A549 (cell line): ENCODE measurements at regions not wholly inside any gene's neighbourhood (a gene's known extent, or its start where the extent isn't known, plus 50 kb on each side); places are given as distances from the start of the nearest gene placed in this dataset.

Experiments used
- ATAC-seq, 2 experiments: fragments of 200-7000 bp in 1 of 2; fragments of >200 bp in 1 of 2; cut with Nextera tagmentation in 1 of 2; cut with Tn5 transposase in 1 of 2; 3 replicates each; pipeline versions ENCODE4 v1.8.0 to v1.9.1; 2018 to 2020; ENCODE audit warnings: mild to moderate bottlenecking in 1 of 2, moderate library complexity in 1 of 2
- CTCF ChIA-PET: fragments of 300-600 bp; sonication (Branson Sonifier 250); formaldehyde crosslinking; extraction: SDS; loops from one replicate; lab custom pipeline; 2021; ENCODE audit warnings: antibody characterized with exemption, inconsistent platforms; lab: Yijun Ruan, JAX
- POLR2A ChIA-PET: fragments of 350-600 bp; formaldehyde crosslinking; extraction: SDS; loops from one replicate; lab custom pipeline; 2021; ENCODE audit warnings: antibody characterized with exemption, inconsistent platforms; lab: Yijun Ruan, JAX
- DNase-seq, 2 experiments: peaks; one replicate each; pipeline versions ENCODE4 v3.0.0 to v3.0.0-alpha.2; 2011 to 2016; ENCODE audit warnings: low read depth in 1 of 2, low spot score in 1 of 2
- FAIRE-seq: peaks from 2 replicates; lab custom pipeline; 2011; peaks lifted over from hg19 to GRCh38; lab: Jason Lieb, UNC
- H3K27ac ChIP-seq, 2 experiments: fragments of >200 bp; sonication (Bioruptor Twin); formaldehyde crosslinking; 3 replicates each; pipeline ENCODE4 v1.5.1; 2016 to 2017
- H3K4me1 ChIP-seq: fragments of >200 bp; sonication (Bioruptor Twin); formaldehyde crosslinking; 3 replicates; pipeline ENCODE4 v1.6.1; 2016
- H3K4me2 ChIP-seq: fragments of >200 bp; sonication (Bioruptor Twin); formaldehyde crosslinking; 3 replicates; pipeline ENCODE4 v1.6.1; 2016
- H3K4me3 ChIP-seq: fragments of >200 bp; sonication (Bioruptor Twin); formaldehyde crosslinking; 3 replicates; pipeline ENCODE4 v1.5.1; 2016
- H3K9me3 ChIP-seq: fragments of >200 bp; sonication (Bioruptor Twin); formaldehyde crosslinking; 3 replicates; pipeline ENCODE4 v1.6.1; 2016
- CBX8 ChIP-seq: fragments of 200-600 bp; sonication (generic); IDR thresholded peaks from 2 replicates; pipeline ENCODE4 v1.6.1; 2016
- EHMT2 ChIP-seq: fragments of 200-600 bp; sonication (generic); IDR thresholded peaks from 2 replicates; pipeline ENCODE4 v1.6.1; 2016; ENCODE audit warnings: antibody characterized with exemption, low read depth, mild to moderate bottlenecking, moderate library complexity
- EP300 ChIP-seq, 2 experiments: fragments of >200 bp; sonication (Bioruptor Twin); formaldehyde crosslinking; IDR thresholded peaks; 2 replicates in 1 of 2; 3 replicates in 1 of 2; pipeline ENCODE4 v1.6.1; 2016 to 2017
- FOSL2 ChIP-seq, 2 experiments: fragments of 450-650 bp in 1 of 2; fragments of >200 bp in 1 of 2; sonication (Bioruptor Twin) in 1 of 2; formaldehyde crosslinking; IDR thresholded peaks; 2 replicates each; pipeline versions ENCODE4 v1.5.0 to v1.6.1; 2016 to 2020; ENCODE audit warnings: mild to moderate bottlenecking in 1 of 2, moderate library complexity in 1 of 2
- FOXS1 ChIP-seq: fragments of 250-450 bp; sonication (Bioruptor Pico); IDR thresholded peaks from 2 replicates; pipeline ENCODE4 v1.5.0; 2020; ENCODE audit warnings: mild to moderate bottlenecking, moderate library complexity
- GATA3 ChIP-seq: IDR thresholded peaks from 2 replicates; pipeline ENCODE4 v1.6.1; 2012; ENCODE audit warnings: borderline replicate concordance
- HDAC2 ChIP-seq: fragments of 200-600 bp; sonication (generic); IDR thresholded peaks from 2 replicates; pipeline ENCODE4 v1.6.1; 2016
- HOXA7 ChIP-seq: fragments of 250-450 bp; sonication (Bioruptor Pico); IDR thresholded peaks from 2 replicates; pipeline ENCODE4 v1.5.0; 2020; ENCODE audit warnings: mild to moderate bottlenecking, moderate library complexity
- HOXB13 ChIP-seq: fragments of 250-450 bp; sonication (Bioruptor Pico); IDR thresholded peaks from 2 replicates; pipeline ENCODE4 v1.5.0; 2020; ENCODE audit warnings: low read depth, mild to moderate bottlenecking, moderate library complexity
- JUNB ChIP-seq: fragments of >200 bp; sonication (Bioruptor Twin); formaldehyde crosslinking; IDR thresholded peaks from 2 replicates; pipeline ENCODE4 v1.6.1; 2016
- NFE2L2 ChIP-seq: fragments of 150-350 bp; conservative IDR thresholded peaks from 2 replicates; pipeline ENCODE4 v1.6.1; 2014; ENCODE audit warnings: low read length
- NPAS2 ChIP-seq: fragments of 250-450 bp; sonication (Bioruptor Pico); IDR thresholded peaks from 2 replicates; pipeline ENCODE4 v1.8.0; 2022; ENCODE audit warnings: mild to moderate bottlenecking, moderate library complexity, borderline replicate concordance
- RARB ChIP-seq: fragments of 250-450 bp; sonication (Bioruptor Pico); IDR thresholded peaks from 2 replicates; pipeline ENCODE4 v1.8.0; 2021; ENCODE audit warnings: mild to moderate bottlenecking, moderate library complexity
- RFX5 ChIP-seq: fragments of 450-650 bp; IDR thresholded peaks from 2 replicates; pipeline ENCODE4 v1.7.1; 2014; ENCODE audit warnings: antibody characterized with exemption, mild to moderate bottlenecking, moderate library complexity
- RNF2 ChIP-seq: fragments of 200-600 bp; sonication (generic); IDR thresholded peaks from 2 replicates; pipeline ENCODE4 v1.6.1; 2016; ENCODE audit warnings: low read depth, mild to moderate bottlenecking, antibody characterized with exemption, moderate library complexity, borderline replicate concordance
- SMC3 ChIP-seq: fragments of >200 bp; sonication (Bioruptor Twin); formaldehyde crosslinking; IDR thresholded peaks from 3 replicates; pipeline ENCODE4 v1.6.1; 2018; ENCODE audit warnings: inconsistent platforms
- SREBF2 ChIP-seq: fragments of 450-650 bp; IDR thresholded peaks from 2 replicates; pipeline ENCODE4 v1.6.1; 2014; ENCODE audit warnings: mild to moderate bottlenecking, moderate library complexity
- WGBS: methylation state at CpG from one replicate; pipeline ENCODE4 v1.1.6; 2017; ENCODE audit errors: missing lambda C conversion rate; 5-methylcytosine and 5-hydroxymethylcytosine counted together
- TF ChIP-seq, protein P1 (sequence below): fragments of 150-350 bp; IDR thresholded peaks from 2 replicates; pipeline ENCODE4 v1.6.1; 2014; ENCODE audit warnings: low read depth, mild to moderate bottlenecking, low read length
- TF ChIP-seq, protein P2 (sequence below): IDR thresholded peaks from 2 replicates; pipeline ENCODE4 v1.6.1; 2012
- TF ChIP-seq, protein P3 (sequence below): IDR thresholded peaks from 2 replicates; pipeline ENCODE4 v1.6.1; 2012
- TF ChIP-seq, protein P4 (sequence below): fragments of 200-600 bp; sonication (generic); IDR thresholded peaks from 2 replicates; pipeline ENCODE4 v1.6.1; 2016; ENCODE audit warnings: antibody characterized with exemption, mild to moderate bottlenecking, moderate library complexity
- TF ChIP-seq, protein P5 (sequence below): fragments of >200 bp; sonication (Bioruptor Twin); formaldehyde crosslinking; IDR thresholded peaks from 3 replicates; pipeline ENCODE4 v1.5.1; 2016

DNA sequence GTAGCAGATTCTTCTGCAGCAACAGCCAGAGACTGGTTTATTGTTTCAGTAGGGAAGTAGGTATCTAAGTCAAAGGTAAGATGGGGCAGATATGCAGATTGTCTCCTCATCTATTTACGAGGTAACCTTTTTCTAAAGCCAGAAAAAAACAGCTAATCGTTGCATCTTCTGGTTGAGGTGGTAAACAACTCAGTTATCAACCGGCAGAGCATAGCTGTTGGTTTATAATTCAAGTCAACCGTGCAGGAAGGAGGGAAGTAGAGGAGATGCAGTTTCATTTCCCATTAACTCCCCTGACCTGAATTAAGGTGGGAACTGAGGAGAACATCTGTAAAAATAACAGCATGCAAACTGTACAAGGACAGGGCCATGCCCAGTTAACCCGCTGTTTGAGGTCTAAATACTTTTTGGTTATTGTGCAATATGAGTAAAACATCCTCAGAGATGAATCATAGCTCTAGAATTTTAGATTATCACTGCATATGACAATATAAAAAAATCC is 156.5 kb upstream of the ITGB1 start (continued):
- TF ChIP-seq, protein P1, sequence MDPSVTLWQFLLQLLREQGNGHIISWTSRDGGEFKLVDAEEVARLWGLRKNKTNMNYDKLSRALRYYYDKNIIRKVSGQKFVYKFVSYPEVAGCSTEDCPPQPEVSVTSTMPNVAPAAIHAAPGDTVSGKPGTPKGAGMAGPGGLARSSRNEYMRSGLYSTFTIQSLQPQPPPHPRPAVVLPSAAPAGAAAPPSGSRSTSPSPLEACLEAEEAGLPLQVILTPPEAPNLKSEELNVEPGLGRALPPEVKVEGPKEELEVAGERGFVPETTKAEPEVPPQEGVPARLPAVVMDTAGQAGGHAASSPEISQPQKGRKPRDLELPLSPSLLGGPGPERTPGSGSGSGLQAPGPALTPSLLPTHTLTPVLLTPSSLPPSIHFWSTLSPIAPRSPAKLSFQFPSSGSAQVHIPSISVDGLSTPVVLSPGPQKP: no peak
- TF ChIP-seq JUNB: peak; percentile 68
- TF ChIP-seq, all 56 proteins: peak for 9

DNA sequence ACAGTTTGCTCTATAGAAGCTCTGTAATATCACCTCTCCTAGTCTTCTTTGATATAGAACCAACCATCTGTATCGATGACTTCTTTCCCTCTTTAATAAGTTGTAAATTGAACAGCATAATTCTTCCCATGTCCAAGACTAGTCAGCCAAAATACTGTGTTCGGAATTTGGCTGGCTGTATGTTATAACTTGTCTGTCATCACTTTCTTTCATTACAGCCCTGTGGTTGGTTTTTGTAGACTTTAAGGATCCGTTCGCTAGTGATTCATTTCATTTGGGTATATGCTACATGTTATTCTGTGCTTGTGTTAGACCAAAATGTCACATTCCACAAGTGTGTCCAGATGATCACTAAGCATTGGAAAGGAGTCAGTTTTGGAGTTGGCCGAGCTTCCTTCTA is 155.4 kb upstream of the ITGB1 start:
- POLR2A ChIA-PET: no interaction called here
- 88% methylated on average over 5 of the region's 5 CpGs for WGBS
- no peak for DNase-seq
- peaks cover 38% of the 10 kb centered on the region for H3K4me1 ChIP-seq
- no peak overlapping the region for H3K4me3 ChIP-seq
- no peaks in the 10 kb centered on the region for H3K9me3 ChIP-seq
- TF ChIP-seq HOXA7 (no peak), HDAC2 (no peak), RNF2 (no peak)
- TF ChIP-seq, protein P2, sequence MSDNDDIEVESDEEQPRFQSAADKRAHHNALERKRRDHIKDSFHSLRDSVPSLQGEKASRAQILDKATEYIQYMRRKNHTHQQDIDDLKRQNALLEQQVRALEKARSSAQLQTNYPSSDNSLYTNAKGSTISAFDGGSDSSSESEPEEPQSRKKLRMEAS: no peak
- TF ChIP-seq, all 56 proteins: peak for 0
- ATAC-seq (no peak), FAIRE-seq (no peak)
- H3K27ac ChIP-seq: peak overlapping the region; percentile 68 to 84; a peak in 5 of 6 replicates
- CTCF ChIA-PET: interaction anchor here (1.0 to 3.8 kb wide), 3 partner anchors 21 to 103 kb away, joined by 3 to 19 read pairs (median 4); no protein-coding TSS in a partner anchor
- no peak overlapping the region for H3K4me2 ChIP-seq

DNA sequence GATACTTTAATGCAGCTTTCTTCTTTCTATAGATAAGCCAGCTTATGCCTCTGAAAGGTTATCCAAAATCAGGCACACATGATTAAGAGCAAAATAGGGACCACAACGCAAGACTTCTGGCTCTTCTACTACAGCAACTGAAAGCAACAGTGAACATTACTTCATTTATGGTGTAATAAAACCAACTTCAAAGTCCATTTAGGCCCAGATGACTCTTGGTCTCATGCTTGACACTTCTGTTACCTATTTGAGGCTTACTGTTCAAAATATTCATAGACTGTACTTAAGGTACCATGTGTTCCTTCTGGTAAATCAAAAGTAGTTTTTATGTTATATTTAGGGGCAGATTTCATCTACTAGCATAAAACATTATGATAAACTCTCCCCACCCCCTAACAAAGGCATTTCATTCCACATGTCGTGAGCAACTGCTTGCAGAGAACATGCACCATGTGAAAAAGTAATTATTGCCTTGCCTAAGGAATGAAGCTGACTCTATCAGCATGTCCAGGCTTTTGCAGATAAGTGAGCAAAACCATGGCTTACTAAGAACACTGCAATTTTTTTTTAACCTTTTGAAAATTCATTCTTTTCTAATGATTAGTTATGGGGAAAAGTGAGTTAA is 154.9 kb upstream of the ITGB1 start:
- peaks cover 38% of the 10 kb centered on the region for H3K4me1 ChIP-seq
- TF ChIP-seq SMC3 (no peak), FOXS1 (no peak), FOSL2 (IDR thresholded peaks at IDR 0.05) (no peak), FOSL2 (CRISPR knock-in tag; IDR thresholded peaks at IDR 0.05) (no peak), EHMT2 (no peak), RNF2 (no peak), HOXB13 (CRISPR knock-in tag) (no peak), EP300 (IDR thresholded peaks at IDR 0.05) (no peak), RARB (CRISPR knock-in tag) (no peak), NPAS2 (CRISPR knock-in tag) (no peak), NFE2L2 (no peak), SREBF2 (no peak), GATA3 (no peak), CBX8 (no peak), RFX5 (no peak)
- TF ChIP-seq, protein P3, sequence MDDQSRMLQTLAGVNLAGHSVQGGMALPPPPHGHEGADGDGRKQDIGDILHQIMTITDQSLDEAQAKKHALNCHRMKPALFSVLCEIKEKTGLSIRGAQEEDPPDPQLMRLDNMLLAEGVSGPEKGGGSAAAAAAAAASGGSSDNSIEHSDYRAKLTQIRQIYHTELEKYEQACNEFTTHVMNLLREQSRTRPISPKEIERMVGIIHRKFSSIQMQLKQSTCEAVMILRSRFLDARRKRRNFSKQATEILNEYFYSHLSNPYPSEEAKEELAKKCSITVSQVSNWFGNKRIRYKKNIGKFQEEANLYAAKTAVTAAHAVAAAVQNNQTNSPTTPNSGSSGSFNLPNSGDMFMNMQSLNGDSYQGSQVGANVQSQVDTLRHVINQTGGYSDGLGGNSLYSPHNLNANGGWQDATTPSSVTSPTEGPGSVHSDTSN: no peak
- TF ChIP-seq, protein P4, sequence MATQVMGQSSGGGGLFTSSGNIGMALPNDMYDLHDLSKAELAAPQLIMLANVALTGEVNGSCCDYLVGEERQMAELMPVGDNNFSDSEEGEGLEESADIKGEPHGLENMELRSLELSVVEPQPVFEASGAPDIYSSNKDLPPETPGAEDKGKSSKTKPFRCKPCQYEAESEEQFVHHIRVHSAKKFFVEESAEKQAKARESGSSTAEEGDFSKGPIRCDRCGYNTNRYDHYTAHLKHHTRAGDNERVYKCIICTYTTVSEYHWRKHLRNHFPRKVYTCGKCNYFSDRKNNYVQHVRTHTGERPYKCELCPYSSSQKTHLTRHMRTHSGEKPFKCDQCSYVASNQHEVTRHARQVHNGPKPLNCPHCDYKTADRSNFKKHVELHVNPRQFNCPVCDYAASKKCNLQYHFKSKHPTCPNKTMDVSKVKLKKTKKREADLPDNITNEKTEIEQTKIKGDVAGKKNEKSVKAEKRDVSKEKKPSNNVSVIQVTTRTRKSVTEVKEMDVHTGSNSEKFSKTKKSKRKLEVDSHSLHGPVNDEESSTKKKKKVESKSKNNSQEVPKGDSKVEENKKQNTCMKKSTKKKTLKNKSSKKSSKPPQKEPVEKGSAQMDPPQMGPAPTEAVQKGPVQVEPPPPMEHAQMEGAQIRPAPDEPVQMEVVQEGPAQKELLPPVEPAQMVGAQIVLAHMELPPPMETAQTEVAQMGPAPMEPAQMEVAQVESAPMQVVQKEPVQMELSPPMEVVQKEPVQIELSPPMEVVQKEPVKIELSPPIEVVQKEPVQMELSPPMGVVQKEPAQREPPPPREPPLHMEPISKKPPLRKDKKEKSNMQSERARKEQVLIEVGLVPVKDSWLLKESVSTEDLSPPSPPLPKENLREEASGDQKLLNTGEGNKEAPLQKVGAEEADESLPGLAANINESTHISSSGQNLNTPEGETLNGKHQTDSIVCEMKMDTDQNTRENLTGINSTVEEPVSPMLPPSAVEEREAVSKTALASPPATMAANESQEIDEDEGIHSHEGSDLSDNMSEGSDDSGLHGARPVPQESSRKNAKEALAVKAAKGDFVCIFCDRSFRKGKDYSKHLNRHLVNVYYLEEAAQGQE: no peak
- TF ChIP-seq, protein P2: no peak
- TF ChIP-seq, protein P5, sequence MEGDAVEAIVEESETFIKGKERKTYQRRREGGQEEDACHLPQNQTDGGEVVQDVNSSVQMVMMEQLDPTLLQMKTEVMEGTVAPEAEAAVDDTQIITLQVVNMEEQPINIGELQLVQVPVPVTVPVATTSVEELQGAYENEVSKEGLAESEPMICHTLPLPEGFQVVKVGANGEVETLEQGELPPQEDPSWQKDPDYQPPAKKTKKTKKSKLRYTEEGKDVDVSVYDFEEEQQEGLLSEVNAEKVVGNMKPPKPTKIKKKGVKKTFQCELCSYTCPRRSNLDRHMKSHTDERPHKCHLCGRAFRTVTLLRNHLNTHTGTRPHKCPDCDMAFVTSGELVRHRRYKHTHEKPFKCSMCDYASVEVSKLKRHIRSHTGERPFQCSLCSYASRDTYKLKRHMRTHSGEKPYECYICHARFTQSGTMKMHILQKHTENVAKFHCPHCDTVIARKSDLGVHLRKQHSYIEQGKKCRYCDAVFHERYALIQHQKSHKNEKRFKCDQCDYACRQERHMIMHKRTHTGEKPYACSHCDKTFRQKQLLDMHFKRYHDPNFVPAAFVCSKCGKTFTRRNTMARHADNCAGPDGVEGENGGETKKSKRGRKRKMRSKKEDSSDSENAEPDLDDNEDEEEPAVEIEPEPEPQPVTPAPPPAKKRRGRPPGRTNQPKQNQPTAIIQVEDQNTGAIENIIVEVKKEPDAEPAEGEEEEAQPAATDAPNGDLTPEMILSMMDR: no peak
- H3K27ac ChIP-seq: peak overlapping the region in 1 of 2 experiments; percentile 84; a peak in 3 of 6 replicates
- FAIRE-seq: no peak
- no peak overlapping the region for H3K4me2 ChIP-seq
- WGBS: 93% methylated on average over 2 of the region's 2 CpGs
- ChIA-PET POLR2A (no interaction called here), CTCF (interaction anchor here (1.0 to 1.4 kb wide), 2 partner anchors 21 to 43 kb away, joined by 3 to 4 read pairs; no protein-coding TSS in a partner anchor)
- DNase-seq: no peak
- H3K9me3 ChIP-seq: no peaks in the 10 kb centered on the region
- ATAC-seq: no peak
- no peak overlapping the region for H3K4me3 ChIP-seq
